ENCODE measurements at regions not wholly inside any gene's neighbourhood (a gene's known extent, or its start where the extent isn't known, plus 50 kb on each side); places are given as distances from the start of the nearest gene placed in this dataset.

DNA sequence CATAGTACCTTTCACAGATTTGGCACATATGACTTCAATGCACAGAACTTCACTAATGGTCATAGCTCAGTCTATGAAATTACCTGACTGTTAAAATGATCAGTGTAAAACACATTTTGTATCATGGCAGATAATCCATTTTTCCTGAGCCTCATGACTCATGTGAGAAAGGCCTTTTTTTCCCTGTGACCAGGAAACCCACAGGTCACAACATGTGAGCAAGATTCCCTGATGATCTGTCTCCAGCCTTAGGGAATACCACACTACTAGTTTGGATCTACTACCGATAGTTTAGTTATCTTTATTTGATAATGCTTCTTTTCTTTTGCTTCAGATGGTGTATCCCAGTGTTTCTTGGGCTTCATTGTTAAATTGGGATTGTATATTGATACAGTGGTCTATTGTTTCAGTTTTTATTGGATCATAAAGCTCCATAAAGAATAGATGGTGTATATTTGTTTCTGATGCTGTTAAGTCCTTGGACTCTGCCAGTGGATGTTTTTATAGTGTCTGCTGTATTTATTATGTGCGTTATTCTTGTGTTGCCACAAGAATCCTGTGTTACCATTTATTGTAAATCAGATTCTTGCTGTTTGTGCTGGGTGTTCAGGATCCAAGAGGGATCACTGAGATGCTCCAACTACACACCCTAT lies 248.7 kb upstream of the PELI2 start:
- Mint-ChIP-seq H3K36me3 (ENCODE audit: low read depth) (no peaks in the 10 kb centered on the region), H3K27me3 (peaks cover 13% of the 10 kb centered on the region), H3K4me3 (no peak overlapping the region), H3K9me3 (peaks cover 3% of the 10 kb centered on the region), H3K4me1 (ENCODE audit: low read depth) (no peaks in the 10 kb centered on the region), H3K27ac (no peak overlapping the region)
- no peaks in the 10 kb centered on the region for H3K4me1 ChIP-seq (ENCODE audit: insufficient read depth, low read length)
- no peaks in the 10 kb centered on the region for H3K36me3 ChIP-seq (ENCODE audit: insufficient read depth, low read length)
- H3K27me3 ChIP-seq (ENCODE audit: control insufficient read depth in 1 of 2, insufficient read depth in 2 of 2, low read length in 2 of 2) = no peaks in the 10 kb centered on the region
- peaks cover 3 to 10% of the 10 kb centered on the region in 2 experiments for H3K9me3 ChIP-seq (ENCODE audit: control insufficient read depth in 1 of 2, insufficient read depth in 1 of 2, low read length in 2 of 2)
- H3K4me3 ChIP-seq (ENCODE audit: low read length) = no peak overlapping the region
- intact Hi-C loops (cut with DNase I, micrococcal nuclease) = loop anchor here in 1 of 2 experiments (10.0 kb wide), 1 partner anchor 605 kb away; no protein-coding TSS in a partner anchor
- ChIA-PET POLR2A (no interaction called here), CTCF (no interaction called here)
- ATAC-seq (ENCODE audit: poor library complexity) (no peak), DNase-seq (no peak)
- TF ChIP-seq, protein P1, sequence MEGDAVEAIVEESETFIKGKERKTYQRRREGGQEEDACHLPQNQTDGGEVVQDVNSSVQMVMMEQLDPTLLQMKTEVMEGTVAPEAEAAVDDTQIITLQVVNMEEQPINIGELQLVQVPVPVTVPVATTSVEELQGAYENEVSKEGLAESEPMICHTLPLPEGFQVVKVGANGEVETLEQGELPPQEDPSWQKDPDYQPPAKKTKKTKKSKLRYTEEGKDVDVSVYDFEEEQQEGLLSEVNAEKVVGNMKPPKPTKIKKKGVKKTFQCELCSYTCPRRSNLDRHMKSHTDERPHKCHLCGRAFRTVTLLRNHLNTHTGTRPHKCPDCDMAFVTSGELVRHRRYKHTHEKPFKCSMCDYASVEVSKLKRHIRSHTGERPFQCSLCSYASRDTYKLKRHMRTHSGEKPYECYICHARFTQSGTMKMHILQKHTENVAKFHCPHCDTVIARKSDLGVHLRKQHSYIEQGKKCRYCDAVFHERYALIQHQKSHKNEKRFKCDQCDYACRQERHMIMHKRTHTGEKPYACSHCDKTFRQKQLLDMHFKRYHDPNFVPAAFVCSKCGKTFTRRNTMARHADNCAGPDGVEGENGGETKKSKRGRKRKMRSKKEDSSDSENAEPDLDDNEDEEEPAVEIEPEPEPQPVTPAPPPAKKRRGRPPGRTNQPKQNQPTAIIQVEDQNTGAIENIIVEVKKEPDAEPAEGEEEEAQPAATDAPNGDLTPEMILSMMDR (IDR thresholded peaks at IDR 0.05) = no peak
- H3K27ac ChIP-seq (ENCODE audit: low read depth in 1 of 2, low read length in 2 of 2) = no peak overlapping the region

DNA sequence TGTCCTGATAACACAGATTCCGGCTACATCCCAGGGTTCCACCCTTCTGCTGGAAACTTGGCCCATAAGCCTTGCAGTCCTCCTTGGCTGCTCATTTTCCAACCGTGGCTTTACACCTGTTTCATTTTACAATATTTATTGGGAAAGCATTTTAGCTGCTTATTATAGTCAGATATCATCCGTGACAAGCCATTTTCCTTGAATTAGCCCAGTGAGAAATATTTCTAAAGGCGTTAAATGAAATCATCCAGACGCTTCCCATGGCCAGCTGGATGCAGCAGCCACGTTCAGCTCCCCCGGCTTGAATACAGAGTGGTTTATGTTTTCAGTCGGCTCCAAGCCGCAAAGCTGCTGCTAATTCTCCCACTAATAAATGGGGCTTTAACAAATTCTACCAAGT lies 245.0 kb upstream of the PELI2 start:
- Histone ChIP-seq H3K9me3 (ENCODE audit: control insufficient read depth in 1 of 2, insufficient read depth in 1 of 2, low read length in 2 of 2) (peaks cover 0 to 3% of the 10 kb centered on the region in 2 experiments), H3K36me3 (ENCODE audit: insufficient read depth, low read length) (no peaks in the 10 kb centered on the region), H3K27ac (ENCODE audit: low read depth in 1 of 2, low read length in 2 of 2) (no peak overlapping the region), H3K27me3 (ENCODE audit: control insufficient read depth in 1 of 2, insufficient read depth in 2 of 2, low read length in 2 of 2) (no peaks in the 10 kb centered on the region), H3K4me1 (ENCODE audit: insufficient read depth, low read length) (no peaks in the 10 kb centered on the region), H3K4me3 (ENCODE audit: low read length) (no peak overlapping the region)
- TF ChIP-seq, protein P1 (IDR thresholded peaks at IDR 0.05) = no peak
- Mint-ChIP-seq H3K4me1 (ENCODE audit: low read depth) (no peaks in the 10 kb centered on the region), H3K27ac (no peak overlapping the region), H3K27me3 (peaks cover 13% of the 10 kb centered on the region), H3K9me3 (no peaks in the 10 kb centered on the region), H3K36me3 (ENCODE audit: low read depth) (no peaks in the 10 kb centered on the region), H3K4me3 (no peak overlapping the region)
- no peak for ATAC-seq (ENCODE audit: poor library complexity)
- ChIA-PET CTCF (no interaction called here), POLR2A (no interaction called here)
- intact Hi-C loops (cut with DNase I, micrococcal nuclease) = no loop called here
- no peak for DNase-seq

DNA sequence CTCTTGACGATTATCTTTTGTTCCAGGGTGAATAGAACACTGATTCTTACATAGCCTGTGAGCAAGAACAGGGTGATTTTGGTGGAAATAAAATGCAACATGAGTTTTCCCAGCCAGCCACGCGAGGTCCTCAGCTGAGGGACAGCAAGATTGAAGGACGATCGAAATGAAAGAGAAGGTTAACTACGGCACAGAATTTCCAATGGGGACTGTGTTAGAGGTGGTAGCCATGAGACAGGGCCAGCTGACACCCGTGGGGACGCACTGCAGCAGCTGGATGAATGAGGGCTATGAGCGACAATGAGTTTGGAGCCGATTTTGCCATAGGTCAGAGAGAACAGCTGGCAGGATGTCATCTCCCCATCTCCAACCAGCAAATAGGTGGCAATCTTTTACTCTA lies 243.4 kb upstream of the PELI2 start:
- H3K36me3 ChIP-seq (ENCODE audit: insufficient read depth, low read length) = no peaks in the 10 kb centered on the region
- Mint-ChIP-seq H3K27me3 (peaks cover 13% of the 10 kb centered on the region), H3K4me1 (ENCODE audit: low read depth) (no peaks in the 10 kb centered on the region), H3K9me3 (no peaks in the 10 kb centered on the region), H3K36me3 (ENCODE audit: low read depth) (no peaks in the 10 kb centered on the region), H3K4me3 (no peak overlapping the region), H3K27ac (no peak overlapping the region)
- H3K4me1 ChIP-seq (ENCODE audit: insufficient read depth, low read length) = no peaks in the 10 kb centered on the region
- CTCF ChIA-PET = no interaction called here
- intact Hi-C loops (cut with DNase I, micrococcal nuclease) = no loop called here
- no peak overlapping the region for H3K27ac ChIP-seq (ENCODE audit: low read depth in 1 of 2, low read length in 2 of 2)
- no peaks in the 10 kb centered on the region for H3K27me3 ChIP-seq (ENCODE audit: control insufficient read depth in 1 of 2, insufficient read depth in 2 of 2, low read length in 2 of 2)
- POLR2A ChIA-PET = no interaction called here
- no peak overlapping the region for H3K4me3 ChIP-seq (ENCODE audit: low read length)
- TF ChIP-seq, protein P1 (IDR thresholded peaks at IDR 0.05) = no peak
- no peak for DNase-seq
- H3K9me3 ChIP-seq (ENCODE audit: control insufficient read depth in 1 of 2, insufficient read depth in 1 of 2, low read length in 2 of 2) = peaks cover 0 to 3% of the 10 kb centered on the region in 2 experiments
- no peak for ATAC-seq (ENCODE audit: poor library complexity)
